EL (cell line): ENCODE measurements at regions not wholly inside any gene's neighbourhood (a gene's known extent, or its start where the extent isn't known, plus 50 kb on each side); places are given as distances from the start of the nearest gene placed in this dataset.

Source experiments
- DNase-seq: peaks from one replicate; pipeline ENCODE4 v3.0.0-alpha.2; 2016

GRCh38 chr13:68066879-68067513, 836.9 kb upstream of the PCDH9 start:
- no peak for DNase-seq

DNA sequence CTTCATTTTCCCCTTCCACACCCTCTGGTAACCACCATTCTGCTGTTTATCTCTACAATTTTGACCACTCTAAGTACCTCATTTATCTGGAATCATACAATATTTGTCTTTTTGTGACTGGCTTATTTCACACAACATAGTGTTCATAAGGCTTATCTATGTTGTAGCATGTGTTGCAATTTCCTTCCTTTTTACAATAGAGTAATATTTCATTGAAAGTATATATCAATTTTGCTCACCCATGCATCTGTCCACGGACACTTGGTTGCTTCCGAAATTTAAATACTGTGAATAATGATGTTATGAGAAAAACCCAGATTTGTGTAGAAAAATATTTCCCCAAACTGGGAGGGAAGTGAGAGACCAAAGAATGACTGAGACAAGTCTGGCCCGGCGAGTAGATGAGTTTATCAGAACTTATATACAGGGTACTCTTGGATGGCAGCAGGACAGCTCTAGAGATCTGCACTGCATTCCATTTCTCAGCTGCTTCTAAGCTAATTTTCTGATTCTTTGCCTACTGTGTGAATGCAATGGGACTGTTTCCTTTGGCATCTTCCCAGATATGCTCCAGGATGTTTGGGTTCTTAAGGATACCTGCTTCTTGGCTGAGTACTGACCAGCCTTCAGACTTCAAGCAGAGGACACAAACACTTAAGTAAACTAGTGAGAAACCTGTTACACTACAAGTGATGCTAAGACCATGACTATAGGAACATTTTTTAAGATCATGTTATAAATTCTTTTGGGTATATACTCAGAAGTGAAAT, 834.0 kb upstream of the PCDH9 start:
- no peak for DNase-seq

GRCh38 chr13:68063181-68063580, 833.0 kb upstream of the PCDH9 start:
- DNase-seq = no peak

- DNase-seq = no peak
Observed at GRCh38 chr13:68057836-68058235, 827.7 kb upstream of the PCDH9 start.

- no peak for DNase-seq
Observed at GRCh38 chr13:68056816-68057710, 826.9 kb upstream of the PCDH9 start.

GRCh38 chr13:68051910-68052309, 821.8 kb upstream of the PCDH9 start:
- DNase-seq = no peak

DNA sequence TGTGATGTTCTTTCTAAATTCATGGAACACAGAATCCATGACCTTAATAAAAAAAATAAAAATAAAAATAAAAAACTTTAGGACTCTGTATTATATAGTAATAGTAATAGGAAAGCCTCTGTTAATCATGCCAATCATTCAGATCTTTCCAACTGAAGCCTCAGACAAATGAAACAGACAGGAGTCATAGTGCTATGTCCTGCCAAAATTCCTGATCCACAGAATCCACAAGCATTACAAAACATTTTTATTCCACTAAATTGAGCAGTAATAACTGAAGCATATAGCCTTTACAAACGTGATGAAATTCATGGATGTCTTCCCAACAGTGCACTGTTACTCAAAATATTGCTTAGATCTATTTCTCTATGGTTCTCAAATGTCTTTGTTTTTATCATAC, 820.6 kb upstream of the PCDH9 start:
- DNase-seq = no peak

DNA sequence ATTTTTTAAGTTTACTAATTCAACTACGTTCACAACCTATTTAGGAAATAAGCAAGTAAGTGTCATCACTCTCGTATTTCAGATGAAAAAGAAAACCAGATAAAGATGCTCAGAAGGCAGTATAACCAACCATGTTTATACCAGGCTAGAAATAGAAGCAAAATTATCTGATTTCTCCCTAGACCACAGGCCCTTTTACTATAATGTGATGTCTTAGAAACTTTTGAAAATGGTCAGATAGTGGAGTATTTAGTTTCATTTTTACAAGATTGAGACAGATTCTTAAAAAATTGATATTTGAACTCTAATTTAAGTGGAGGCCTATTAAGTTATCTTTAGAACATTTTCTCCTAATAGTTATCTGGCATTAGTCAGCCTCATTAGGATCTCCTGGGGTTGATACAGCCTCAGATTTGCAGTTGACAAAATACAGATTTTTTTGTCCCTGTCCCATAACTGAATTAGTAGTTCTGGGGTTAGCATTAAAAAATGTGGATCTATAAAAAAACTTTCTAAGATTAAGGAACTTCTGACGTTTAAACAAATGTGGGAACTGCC, 818.7 kb upstream of the PCDH9 start:
- DNase-seq = no peak

GRCh38 chr13:68047889-68048288, 817.8 kb upstream of the PCDH9 start:
- no peak for DNase-seq

GRCh38 chr13:68046903-68047302, 816.8 kb upstream of the PCDH9 start:
- DNase-seq = no peak

- no peak for DNase-seq
Observed at GRCh38 chr13:68030152-68030809, 800.1 kb upstream of the PCDH9 start.

GRCh38 chr13:68028701-68029100, 798.6 kb upstream of the PCDH9 start:
- DNase-seq = no peak

DNA sequence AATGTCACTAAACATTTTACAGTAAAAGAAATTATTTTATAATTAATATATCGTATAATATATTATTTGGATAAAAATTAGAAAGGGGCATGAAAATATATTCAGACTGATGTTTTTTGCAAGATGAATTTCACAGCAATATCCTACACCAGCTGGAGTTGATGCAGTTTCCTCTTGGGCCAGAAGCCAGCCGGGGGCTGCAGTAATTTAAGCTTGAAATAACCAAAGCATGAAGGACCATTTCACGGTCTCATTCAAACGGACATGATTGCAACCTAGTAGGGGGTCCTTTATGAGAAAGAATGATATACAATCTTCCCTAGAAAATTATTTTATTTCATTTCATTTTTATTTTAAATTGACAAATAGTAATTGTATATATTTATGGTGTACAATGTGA, 797.2 kb upstream of the PCDH9 start:
- no peak for DNase-seq

GRCh38 chr13:68026077-68026476, 795.9 kb upstream of the PCDH9 start:
- DNase-seq = no peak

GRCh38 chr13:68025604-68026003, 795.5 kb upstream of the PCDH9 start:
- no peak for DNase-seq

- DNase-seq = no peak
Observed at GRCh38 chr13:68023838-68024581, 793.9 kb upstream of the PCDH9 start.

DNA sequence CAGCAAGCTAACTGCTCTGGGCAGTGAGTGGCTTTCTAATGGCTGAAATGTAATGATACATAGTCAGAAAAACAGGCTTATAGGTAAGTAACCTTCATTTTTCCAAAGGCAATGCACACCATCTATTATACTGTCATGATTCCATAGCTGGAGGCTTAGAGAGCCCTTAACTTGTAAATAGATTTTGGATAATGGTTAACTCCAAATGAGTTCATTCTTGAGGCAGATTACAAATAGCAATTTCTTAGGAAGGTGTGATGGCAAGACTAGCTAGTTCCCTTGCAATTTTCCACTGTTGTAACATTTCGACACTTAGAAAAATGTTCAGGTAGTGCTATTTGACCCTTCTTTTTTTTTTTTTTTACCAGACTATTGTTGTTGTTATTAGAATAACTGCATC, 789.8 kb upstream of the PCDH9 start:
- DNase-seq = no peak

GRCh38 chr13:68009546-68009945, 779.4 kb upstream of the PCDH9 start:
- no peak for DNase-seq

DNA sequence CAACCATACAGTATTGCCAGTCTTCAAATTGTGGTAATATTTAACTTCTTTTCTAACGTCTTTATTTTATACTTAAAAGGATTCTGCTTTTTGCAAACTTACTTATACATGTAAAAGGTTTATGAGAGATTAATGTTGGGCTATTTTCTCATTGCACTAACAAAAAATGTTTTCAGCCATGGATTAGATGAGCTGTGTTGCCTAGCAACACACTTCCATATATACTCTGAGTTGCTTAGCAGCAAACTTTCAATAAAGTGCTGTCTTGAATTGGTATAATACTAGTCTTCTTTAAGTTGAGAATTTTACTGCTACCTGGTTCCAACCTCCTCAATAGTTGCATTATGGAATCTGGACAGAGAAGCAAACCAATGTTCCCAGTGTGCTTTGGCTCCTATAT, 777.4 kb upstream of the PCDH9 start:
- DNase-seq = no peak

GRCh38 chr13:67996101-67996500, 766.0 kb upstream of the PCDH9 start:
- no peak for DNase-seq

GRCh38 chr13:67990868-67991267, 760.7 kb upstream of the PCDH9 start:
- no peak for DNase-seq

GRCh38 chr13:67986234-67986633, 756.1 kb upstream of the PCDH9 start:
- DNase-seq = no peak
